ENCODE measurements at regions not wholly inside any gene's neighbourhood (a gene's known extent, or its start where the extent isn't known, plus 50 kb on each side); places are given as distances from the start of the nearest gene placed in this dataset.

DNA sequence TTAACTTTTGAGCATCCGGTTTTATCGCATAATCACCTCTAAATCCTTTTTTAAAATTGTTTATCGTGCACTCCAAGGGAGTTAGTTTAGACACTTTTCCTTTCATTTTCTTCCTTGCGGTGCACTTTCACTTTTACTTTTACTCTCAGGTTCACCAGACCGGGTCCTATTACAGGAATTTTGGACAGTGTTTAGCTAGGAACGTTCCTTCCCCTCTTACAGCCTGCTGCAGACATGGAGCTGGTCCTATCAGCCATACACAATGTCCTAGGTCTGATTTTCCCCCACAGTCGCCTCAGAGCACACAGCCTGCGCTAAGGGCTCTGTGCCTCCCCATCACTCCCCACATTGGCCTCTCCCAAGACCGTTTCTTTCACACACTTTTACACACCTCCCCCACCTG is 103.9 kb downstream of the ALG10 start:
- TF ChIP-seq POLR2A (IDR thresholded peaks at IDR 0.05; ENCODE audit: low read depth) = no peak
- TF ChIP-seq CTCF (IDR thresholded peaks at IDR 0.05) = no peak
- no peak for TF ChIP-seq POLR2AphosphoS5 (IDR thresholded peaks at IDR 0.05)
